ENCODE measurements at regions not wholly inside any gene's neighbourhood (a gene's known extent, or its start where the extent isn't known, plus 50 kb on each side); places are given as distances from the start of the nearest gene placed in this dataset.

- TF ChIP-seq EZH2phosphoT487 (conservative IDR thresholded peaks at IDR 0.05; ENCODE audit: low read length) = no peak
- TF ChIP-seq, protein P1, sequence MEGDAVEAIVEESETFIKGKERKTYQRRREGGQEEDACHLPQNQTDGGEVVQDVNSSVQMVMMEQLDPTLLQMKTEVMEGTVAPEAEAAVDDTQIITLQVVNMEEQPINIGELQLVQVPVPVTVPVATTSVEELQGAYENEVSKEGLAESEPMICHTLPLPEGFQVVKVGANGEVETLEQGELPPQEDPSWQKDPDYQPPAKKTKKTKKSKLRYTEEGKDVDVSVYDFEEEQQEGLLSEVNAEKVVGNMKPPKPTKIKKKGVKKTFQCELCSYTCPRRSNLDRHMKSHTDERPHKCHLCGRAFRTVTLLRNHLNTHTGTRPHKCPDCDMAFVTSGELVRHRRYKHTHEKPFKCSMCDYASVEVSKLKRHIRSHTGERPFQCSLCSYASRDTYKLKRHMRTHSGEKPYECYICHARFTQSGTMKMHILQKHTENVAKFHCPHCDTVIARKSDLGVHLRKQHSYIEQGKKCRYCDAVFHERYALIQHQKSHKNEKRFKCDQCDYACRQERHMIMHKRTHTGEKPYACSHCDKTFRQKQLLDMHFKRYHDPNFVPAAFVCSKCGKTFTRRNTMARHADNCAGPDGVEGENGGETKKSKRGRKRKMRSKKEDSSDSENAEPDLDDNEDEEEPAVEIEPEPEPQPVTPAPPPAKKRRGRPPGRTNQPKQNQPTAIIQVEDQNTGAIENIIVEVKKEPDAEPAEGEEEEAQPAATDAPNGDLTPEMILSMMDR (IDR thresholded peaks at IDR 0.05; ENCODE audit: insufficient read depth, low read length, poor library complexity, severe bottlenecking) = no peak
These were observed 351.2 kb downstream of the CD83 start for GRCh38 chr6:14468647-14469321.
